GM21526 (cell line): ENCODE measurements at regions not wholly inside any gene's neighbourhood (a gene's known extent, or its start where the extent isn't known, plus 50 kb on each side); places are given as distances from the start of the nearest gene placed in this dataset.

Source experiments
- ATAC-seq: cut with Tn5 transposase; IDR thresholded peaks from one replicate; pipeline ENCODE4 v1.9.1; 2021; ENCODE audit warnings: moderate library complexity; ENCODE audit not compliant: unreplicated experiment, low FRiP score

- no peak for ATAC-seq
These were observed 175.8 kb upstream of the PPP2R2D start for GRCh38 chr10:131724891-131725580.

GRCh38 chr10:131725581-131726069, 175.2 kb upstream of the PPP2R2D start:
- ATAC-seq: no peak

- no peak for ATAC-seq
These were observed 174.5 kb upstream of the PPP2R2D start for GRCh38 chr10:131726076-131726880.

DNA sequence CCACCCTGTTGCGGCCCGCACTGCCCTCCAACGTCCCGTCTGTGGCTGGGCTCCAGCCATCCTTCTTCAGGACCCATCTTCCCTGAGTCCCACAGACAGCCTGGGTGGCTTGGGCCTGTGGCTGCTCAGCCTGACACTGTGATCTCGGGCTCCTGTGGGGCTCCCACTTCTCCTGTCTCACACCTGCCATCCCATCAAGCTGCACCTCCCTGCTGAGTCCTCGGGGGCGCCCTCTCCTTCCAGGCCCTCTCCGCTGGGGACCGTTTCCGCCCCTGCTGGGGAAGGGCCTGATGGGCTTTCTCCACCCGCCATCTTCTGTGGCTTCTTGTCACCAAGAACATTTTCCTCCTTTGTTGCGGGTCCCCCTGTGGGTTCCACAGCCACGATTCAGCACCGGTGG, 173.8 kb upstream of the PPP2R2D start:
- no peak for ATAC-seq

GRCh38 chr10:131727560-131727959, 173.2 kb upstream of the PPP2R2D start:
- ATAC-seq: no peak

GRCh38 chr10:131728286-131729228, 172.3 kb upstream of the PPP2R2D start:
- ATAC-seq: no peak

GRCh38 chr10:131729361-131729760, 171.4 kb upstream of the PPP2R2D start:
- ATAC-seq: no peak

DNA sequence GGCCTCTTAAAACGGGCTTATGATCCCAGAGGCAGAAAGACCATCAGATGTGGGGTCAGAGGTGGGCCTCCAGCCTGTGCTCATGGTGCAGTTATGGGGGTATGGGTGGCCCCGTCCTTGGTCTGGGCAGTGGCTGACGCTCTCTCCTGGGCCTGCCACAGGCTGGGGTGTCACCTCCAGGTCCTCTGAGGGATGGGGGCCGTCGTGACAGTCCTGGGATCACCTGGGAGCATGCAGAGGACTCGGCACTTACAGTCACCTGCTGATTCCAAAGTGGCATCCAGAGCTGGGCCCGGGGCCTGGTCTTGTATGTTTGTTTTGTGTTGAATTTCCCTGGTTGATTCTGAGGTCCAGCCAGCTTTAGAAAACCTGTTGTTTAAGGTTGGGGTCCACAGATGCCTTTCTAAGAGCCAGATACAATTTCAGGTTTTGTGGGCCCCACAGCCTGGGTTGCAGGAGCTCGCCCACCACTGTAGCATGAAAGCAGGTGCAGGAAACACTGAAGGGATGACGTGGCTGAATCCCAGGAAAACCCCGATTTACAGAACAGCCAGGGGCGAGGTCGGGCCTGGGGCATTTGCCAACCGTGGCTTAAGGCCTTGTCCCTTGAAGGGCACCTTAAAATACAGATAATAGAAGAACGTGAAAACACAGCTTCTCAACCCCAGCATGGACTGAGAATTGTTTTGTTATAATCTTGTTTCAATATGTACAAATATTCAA, 170.7 kb upstream of the PPP2R2D start:
- ATAC-seq: no peak

- no peak for ATAC-seq
These were observed 169.9 kb upstream of the PPP2R2D start for GRCh38 chr10:131730771-131731497.

- no peak for ATAC-seq
These were observed 168.8 kb upstream of the PPP2R2D start for GRCh38 chr10:131731780-131732630.

DNA sequence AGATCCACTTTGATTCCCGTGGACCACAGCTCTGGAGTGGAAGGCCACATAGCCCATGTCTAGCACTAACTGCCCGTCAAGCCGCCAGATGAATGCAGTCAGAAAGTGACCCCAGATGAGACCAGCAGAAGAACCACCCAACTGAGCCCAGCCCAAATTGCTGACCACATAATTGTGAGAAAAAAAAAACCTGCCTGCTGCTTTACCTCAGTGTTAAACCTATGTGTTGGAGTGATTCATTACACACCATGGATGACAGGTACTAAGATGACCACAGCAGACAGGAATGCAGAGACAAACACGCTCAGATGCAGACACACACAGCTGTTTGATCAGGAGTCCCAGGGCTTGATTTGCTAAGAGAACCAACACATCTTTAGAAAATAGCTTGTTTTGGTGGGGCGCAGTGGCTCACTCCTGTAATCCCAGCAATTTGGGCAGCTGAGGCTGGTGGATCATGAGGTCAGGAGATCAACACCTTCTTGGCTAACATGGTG, 168.1 kb upstream of the PPP2R2D start:
- ATAC-seq: no peak

GRCh38 chr10:131733596-131733995, 167.2 kb upstream of the PPP2R2D start:
- ATAC-seq: no peak

- ATAC-seq: no peak
These were observed 165.2 kb upstream of the PPP2R2D start for GRCh38 chr10:131735577-131735976.

GRCh38 chr10:131736321-131736980, 164.4 kb upstream of the PPP2R2D start:
- ATAC-seq: no peak

- ATAC-seq: no peak
These were observed 163.0 kb upstream of the PPP2R2D start for GRCh38 chr10:131737543-131738395.

- no peak for ATAC-seq
These were observed 162.4 kb upstream of the PPP2R2D start for GRCh38 chr10:131738396-131738735.

DNA sequence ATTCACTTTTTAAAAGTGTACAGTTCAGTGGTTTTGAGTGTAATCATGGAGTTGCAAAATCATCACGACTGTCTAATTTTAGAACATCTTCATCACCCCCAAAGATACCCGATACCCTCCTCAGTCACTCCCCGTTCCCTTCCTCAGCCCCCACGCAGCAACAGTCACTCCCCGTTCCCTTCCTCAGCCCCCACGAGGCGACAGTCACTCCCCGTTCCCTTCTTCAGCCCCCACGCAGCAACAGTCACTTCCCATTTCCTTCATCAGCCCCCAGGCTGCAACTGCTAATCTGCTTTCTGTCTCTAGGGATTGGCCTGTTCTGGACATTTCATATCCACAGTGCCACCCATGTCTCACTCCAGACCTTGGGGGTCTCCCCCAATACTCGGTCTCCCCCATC, 161.6 kb upstream of the PPP2R2D start:
- ATAC-seq: no peak
